ENCODE measurements at regions not wholly inside any gene's neighbourhood (a gene's known extent, or its start where the extent isn't known, plus 50 kb on each side); places are given as distances from the start of the nearest gene placed in this dataset.

DNA sequence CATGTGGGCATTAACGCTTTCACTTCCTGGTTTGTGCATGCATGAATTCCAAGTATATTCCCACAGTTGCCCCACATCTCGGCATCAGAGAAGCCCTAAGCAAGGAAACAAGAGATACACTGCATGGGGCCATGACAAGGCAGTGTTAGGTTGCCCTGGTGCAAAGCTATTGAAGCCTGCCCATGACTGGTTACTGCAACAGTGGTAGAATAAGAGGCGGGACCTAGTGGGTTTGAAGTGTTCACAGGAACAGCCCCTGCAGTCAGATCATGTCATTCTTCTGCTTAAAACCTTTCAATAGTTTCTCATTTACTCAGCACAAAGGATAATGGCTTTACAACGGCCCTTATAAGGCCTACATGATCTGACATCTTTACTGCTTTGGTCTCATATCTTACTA lies 80.9 kb upstream of the TOPAZ1 start:
- Histone ChIP-seq H3K23ac (ENCODE audit: insufficient read length, low read depth, low read length) (no peak overlapping the region), H4K8ac (replicated peaks; ENCODE audit: insufficient read length, low read depth, low read length) (no peak overlapping the region), H2BK15ac (ENCODE audit: low read depth, low read length) (no peak overlapping the region), H3T11ph (ENCODE audit: low read length) (no peak overlapping the region), H4K20me1 (ENCODE audit: control insufficient read depth, insufficient read depth, insufficient read length) (no peaks in the 10 kb centered on the region), H3K14ac (ENCODE audit: insufficient read depth, low read length) (no peak overlapping the region), H3K56ac (ENCODE audit: insufficient read length, low read depth, low read length) (no peak overlapping the region), H3K27ac (ENCODE audit: insufficient read length, low read depth, low read length) (no peak overlapping the region), H2BK120ac (ENCODE audit: low read depth, low read length, poor library complexity, severe bottlenecking) (no peak overlapping the region), H3K79me1 (ENCODE audit: insufficient read depth, low read depth, low read length, poor library complexity, severe bottlenecking) (no peaks in the 10 kb centered on the region), H4K91ac (ENCODE audit: insufficient read length, low read depth, low read length) (no peak overlapping the region), H3K9me3 (ENCODE audit: control insufficient read depth, low read depth, low read length) (no peaks in the 10 kb centered on the region), H3K4ac (ENCODE audit: low read depth, low read length) (no peak overlapping the region), H2AFZ (ENCODE audit: low read length) (no peak overlapping the region), H2BK5ac (ENCODE audit: insufficient read length, low read length) (no peak overlapping the region), H2BK12ac (ENCODE audit: insufficient read length, low read depth, low read length) (no peak overlapping the region), H3K4me2 (ENCODE audit: insufficient read depth, insufficient read length, low read length) (no peak overlapping the region), H3K9ac (ENCODE audit: extremely low read depth, insufficient read length, low read length) (no peak overlapping the region), H3K79me2 (ENCODE audit: insufficient read depth, low read length) (no peaks in the 10 kb centered on the region), H2BK20ac (ENCODE audit: low read depth, low read length, poor library complexity, severe bottlenecking) (no peak overlapping the region), H2AK5ac (ENCODE audit: insufficient read length, low read length) (no peak overlapping the region), H4K5ac (ENCODE audit: insufficient read length, low read depth, low read length) (no peak overlapping the region), H3K27me3 (ENCODE audit: insufficient read depth, low read length) (no peaks in the 10 kb centered on the region), H3K4me1 (ENCODE audit: insufficient read depth, low read length) (no peaks in the 10 kb centered on the region; the same call in 1 of the 2 replicates), H3K18ac (ENCODE audit: insufficient read length, low read depth, low read length) (no peak overlapping the region), H3K23me2 (ENCODE audit: insufficient read length, low read depth, low read length, poor library complexity, severe bottlenecking) (no peaks in the 10 kb centered on the region)
- WGBS (ENCODE audit: extremely low coverage, insufficient read length, low lambda C conversion rate) = no CpG with 5 or more reads among the region's 4 CpGs
- DNase-seq = no peak
- Mint-ChIP-seq H3K36me3 (ENCODE audit: insufficient read depth in 1 of 3, low read depth in 3 of 3) (no peaks in the 10 kb centered on the region), H3K4me3 (no peak overlapping the region), H3K4me1 (no peaks in the 10 kb centered on the region), H3K9me3 (no peaks in the 10 kb centered on the region), H3K27ac (no peak overlapping the region), H3K27me3 (ENCODE audit: low read depth) (peaks cover 32% of the 10 kb centered on the region)
- TF ChIP-seq, protein P1, sequence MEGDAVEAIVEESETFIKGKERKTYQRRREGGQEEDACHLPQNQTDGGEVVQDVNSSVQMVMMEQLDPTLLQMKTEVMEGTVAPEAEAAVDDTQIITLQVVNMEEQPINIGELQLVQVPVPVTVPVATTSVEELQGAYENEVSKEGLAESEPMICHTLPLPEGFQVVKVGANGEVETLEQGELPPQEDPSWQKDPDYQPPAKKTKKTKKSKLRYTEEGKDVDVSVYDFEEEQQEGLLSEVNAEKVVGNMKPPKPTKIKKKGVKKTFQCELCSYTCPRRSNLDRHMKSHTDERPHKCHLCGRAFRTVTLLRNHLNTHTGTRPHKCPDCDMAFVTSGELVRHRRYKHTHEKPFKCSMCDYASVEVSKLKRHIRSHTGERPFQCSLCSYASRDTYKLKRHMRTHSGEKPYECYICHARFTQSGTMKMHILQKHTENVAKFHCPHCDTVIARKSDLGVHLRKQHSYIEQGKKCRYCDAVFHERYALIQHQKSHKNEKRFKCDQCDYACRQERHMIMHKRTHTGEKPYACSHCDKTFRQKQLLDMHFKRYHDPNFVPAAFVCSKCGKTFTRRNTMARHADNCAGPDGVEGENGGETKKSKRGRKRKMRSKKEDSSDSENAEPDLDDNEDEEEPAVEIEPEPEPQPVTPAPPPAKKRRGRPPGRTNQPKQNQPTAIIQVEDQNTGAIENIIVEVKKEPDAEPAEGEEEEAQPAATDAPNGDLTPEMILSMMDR (conservative IDR thresholded peaks at IDR 0.05) = no peak

All from H9 (cell line).